ENCODE measurements at regions not wholly inside any gene's neighbourhood (a gene's known extent, or its start where the extent isn't known, plus 50 kb on each side); places are given as distances from the start of the nearest gene placed in this dataset.

DNA sequence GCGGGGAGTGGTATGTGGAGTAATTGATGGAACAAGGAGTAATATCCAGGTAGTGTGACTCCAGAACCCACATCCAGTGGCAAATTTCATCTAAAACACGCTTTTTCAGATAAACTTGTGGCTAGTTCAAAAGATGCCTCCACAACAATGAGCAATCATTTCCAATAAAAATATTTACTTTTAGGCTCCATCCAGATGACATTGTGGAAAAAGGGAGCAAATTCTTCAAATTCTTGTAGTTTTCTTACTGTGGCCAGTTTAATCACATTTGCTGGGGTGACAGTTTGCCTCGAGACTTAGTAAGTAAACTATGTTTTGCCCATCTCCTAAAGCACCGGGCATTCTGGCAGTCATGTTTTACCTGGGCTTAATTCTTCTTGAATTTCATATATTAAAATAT, 243.6 kb downstream of the IRS1 start:
- Histone ChIP-seq H3K4me3 (no peak overlapping the region), H3K79me2 (replicated peaks; ENCODE audit: insufficient read depth) (no peaks in the 10 kb centered on the region), H4K20me1 (replicated peaks; ENCODE audit: insufficient read depth) (no peaks in the 10 kb centered on the region), H2AFZ (no peak overlapping the region), H3F3A (replicated peaks; ENCODE audit: low read depth) (no peaks in the 10 kb centered on the region), H3K27ac (ENCODE audit: low read depth) (no peak overlapping the region), H3K27me3 (ENCODE audit: insufficient read depth) (no peaks in the 10 kb centered on the region), H3K4me2 (no peak overlapping the region), H3K36me3 (ENCODE audit: insufficient read depth) (no peaks in the 10 kb centered on the region), H3K4me1 (ENCODE audit: insufficient read depth) (peaks cover 15% of the 10 kb centered on the region), H3K9me2 (ENCODE audit: insufficient read depth) (no peaks in the 10 kb centered on the region)
- H3K9me3 Mint-ChIP-seq, result no peaks in the 10 kb centered on the region
- DNase-seq (ENCODE audit: low spot score) (no peak), ATAC-seq (no peak)
- no peak overlapping the region for H3K27ac Mint-ChIP-seq
- no peaks in the 10 kb centered on the region for H3K27me3 Mint-ChIP-seq (ENCODE audit: insufficient read depth, low read depth, poor library complexity)
- peaks cover 23% of the 10 kb centered on the region for H3K4me1 Mint-ChIP-seq
- no peak overlapping the region for H3K4me3 Mint-ChIP-seq
- TF ChIP-seq EZH2phosphoT487 (IDR thresholded peaks at IDR 0.05; ENCODE audit: unreplicated experiment), result no peak
- no peak for TF ChIP-seq EZH2 (IDR thresholded peaks at IDR 0.05; ENCODE audit: low read depth, unreplicated experiment)
- TF ChIP-seq STAT1 (IDR thresholded peaks at IDR 0.05; ENCODE audit: unreplicated experiment), result no peak
- no peak for TF ChIP-seq JUNB (IDR thresholded peaks at IDR 0.05; ENCODE audit: unreplicated experiment)
- no peak for TF ChIP-seq ZNF331 (CRISPR knock-in tag; IDR thresholded peaks at IDR 0.05; ENCODE audit: low read depth)
- TF ChIP-seq ETS1 (IDR thresholded peaks at IDR 0.05), result no peak
- TF ChIP-seq CTCF (conservative IDR thresholded peaks at IDR 0.05; ENCODE audit: low read depth in 2 of 2), result no peak
- TF ChIP-seq, protein P1, sequence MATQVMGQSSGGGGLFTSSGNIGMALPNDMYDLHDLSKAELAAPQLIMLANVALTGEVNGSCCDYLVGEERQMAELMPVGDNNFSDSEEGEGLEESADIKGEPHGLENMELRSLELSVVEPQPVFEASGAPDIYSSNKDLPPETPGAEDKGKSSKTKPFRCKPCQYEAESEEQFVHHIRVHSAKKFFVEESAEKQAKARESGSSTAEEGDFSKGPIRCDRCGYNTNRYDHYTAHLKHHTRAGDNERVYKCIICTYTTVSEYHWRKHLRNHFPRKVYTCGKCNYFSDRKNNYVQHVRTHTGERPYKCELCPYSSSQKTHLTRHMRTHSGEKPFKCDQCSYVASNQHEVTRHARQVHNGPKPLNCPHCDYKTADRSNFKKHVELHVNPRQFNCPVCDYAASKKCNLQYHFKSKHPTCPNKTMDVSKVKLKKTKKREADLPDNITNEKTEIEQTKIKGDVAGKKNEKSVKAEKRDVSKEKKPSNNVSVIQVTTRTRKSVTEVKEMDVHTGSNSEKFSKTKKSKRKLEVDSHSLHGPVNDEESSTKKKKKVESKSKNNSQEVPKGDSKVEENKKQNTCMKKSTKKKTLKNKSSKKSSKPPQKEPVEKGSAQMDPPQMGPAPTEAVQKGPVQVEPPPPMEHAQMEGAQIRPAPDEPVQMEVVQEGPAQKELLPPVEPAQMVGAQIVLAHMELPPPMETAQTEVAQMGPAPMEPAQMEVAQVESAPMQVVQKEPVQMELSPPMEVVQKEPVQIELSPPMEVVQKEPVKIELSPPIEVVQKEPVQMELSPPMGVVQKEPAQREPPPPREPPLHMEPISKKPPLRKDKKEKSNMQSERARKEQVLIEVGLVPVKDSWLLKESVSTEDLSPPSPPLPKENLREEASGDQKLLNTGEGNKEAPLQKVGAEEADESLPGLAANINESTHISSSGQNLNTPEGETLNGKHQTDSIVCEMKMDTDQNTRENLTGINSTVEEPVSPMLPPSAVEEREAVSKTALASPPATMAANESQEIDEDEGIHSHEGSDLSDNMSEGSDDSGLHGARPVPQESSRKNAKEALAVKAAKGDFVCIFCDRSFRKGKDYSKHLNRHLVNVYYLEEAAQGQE (IDR thresholded peaks at IDR 0.05; ENCODE audit: unreplicated experiment), result no peak
- TF ChIP-seq ZNF462 (CRISPR knock-in tag; IDR thresholded peaks at IDR 0.05), result no peak
- no peak for TF ChIP-seq NANOG (IDR thresholded peaks at IDR 0.05; ENCODE audit: borderline replicate concordance)
- no peak for TF ChIP-seq POLR2AphosphoS5 (IDR thresholded peaks at IDR 0.05; ENCODE audit: low read depth)
- no peak for TF ChIP-seq CREB1 (CRISPR knock-in tag; IDR thresholded peaks at IDR 0.05; ENCODE audit: low read depth)
- no peak for TF ChIP-seq ZNF114 (CRISPR knock-in tag; IDR thresholded peaks at IDR 0.05)
- H3K36me3 Mint-ChIP-seq (ENCODE audit: low read depth), result no peaks in the 10 kb centered on the region
